ENCODE measurements at regions not wholly inside any gene's neighbourhood (a gene's known extent, or its start where the extent isn't known, plus 50 kb on each side); places are given as distances from the start of the nearest gene placed in this dataset.

DNA sequence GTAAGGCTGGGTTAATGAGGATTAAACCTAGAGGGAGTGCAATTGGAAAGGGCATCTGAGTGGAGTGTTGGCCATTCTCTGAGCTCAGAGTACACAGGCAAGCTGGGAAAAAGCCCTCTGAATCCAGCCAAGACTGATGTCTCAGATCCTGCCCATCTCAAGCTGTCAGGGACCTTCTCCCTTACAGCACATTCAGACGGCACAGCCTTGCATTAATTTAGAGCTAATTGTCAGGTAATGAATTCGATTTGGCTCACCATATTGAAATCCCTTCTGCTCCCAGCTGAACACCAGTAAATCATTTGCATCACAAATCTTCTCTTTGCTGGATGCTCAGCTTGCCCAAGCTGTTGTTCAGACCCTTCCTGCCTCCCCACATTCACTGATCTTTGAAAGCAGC lies 399.3 kb upstream of the PODXL start:
- H3K9ac ChIP-seq, result no peak overlapping the region
- no peak overlapping the region for H3K4me2 ChIP-seq
- ChIA-PET CTCF (interaction anchor here (0.9 to 8.2 kb wide), 4 partner anchors 11 to 625 kb away, joined by 3 to 60 read pairs (median 6); no protein-coding TSS in a partner anchor), POLR2A (no interaction called here)
- H4K20me1 ChIP-seq (ENCODE audit: insufficient read depth), result no peaks in the 10 kb centered on the region
- peaks cover 4% of the 10 kb centered on the region for H3F3A ChIP-seq (replicated peaks; ENCODE audit: insufficient read depth)
- peaks cover 0 to 3% of the 10 kb centered on the region in 2 experiments; a peak in 3 of 4 replicates for H3K4me1 ChIP-seq (ENCODE audit: control insufficient read depth in 1 of 2, insufficient read depth in 2 of 2, low read depth in 1 of 2, low read length in 1 of 2)
- whole genome bisulfite sequencing (ENCODE audit: low lambda C conversion rate), result 47% methylated on average over 2 of the region's 2 CpGs
- TF ChIP-seq FOXJ3 (CRISPR knock-in tag; IDR thresholded peaks at IDR 0.05), result no peak
- TF ChIP-seq MXI1 (IDR thresholded peaks at IDR 0.05; ENCODE audit: low read depth, low read length), result no peak
- no peak for TF ChIP-seq FOXM1 (IDR thresholded peaks at IDR 0.05; ENCODE audit: low read depth)
- no peak for TF ChIP-seq YY1 (IDR thresholded peaks at IDR 0.05; ENCODE audit: low read depth)
- TF ChIP-seq, protein P1, sequence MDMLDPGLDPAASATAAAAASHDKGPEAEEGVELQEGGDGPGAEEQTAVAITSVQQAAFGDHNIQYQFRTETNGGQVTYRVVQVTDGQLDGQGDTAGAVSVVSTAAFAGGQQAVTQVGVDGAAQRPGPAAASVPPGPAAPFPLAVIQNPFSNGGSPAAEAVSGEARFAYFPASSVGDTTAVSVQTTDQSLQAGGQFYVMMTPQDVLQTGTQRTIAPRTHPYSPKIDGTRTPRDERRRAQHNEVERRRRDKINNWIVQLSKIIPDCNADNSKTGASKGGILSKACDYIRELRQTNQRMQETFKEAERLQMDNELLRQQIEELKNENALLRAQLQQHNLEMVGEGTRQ (IDR thresholded peaks at IDR 0.05; ENCODE audit: borderline replicate concordance, low read depth, low read length), result no peak
- TF ChIP-seq POLR2AphosphoS5 (IDR thresholded peaks at IDR 0.05; ENCODE audit: low read depth, low read length), result no peak
- TF ChIP-seq, protein P2, sequence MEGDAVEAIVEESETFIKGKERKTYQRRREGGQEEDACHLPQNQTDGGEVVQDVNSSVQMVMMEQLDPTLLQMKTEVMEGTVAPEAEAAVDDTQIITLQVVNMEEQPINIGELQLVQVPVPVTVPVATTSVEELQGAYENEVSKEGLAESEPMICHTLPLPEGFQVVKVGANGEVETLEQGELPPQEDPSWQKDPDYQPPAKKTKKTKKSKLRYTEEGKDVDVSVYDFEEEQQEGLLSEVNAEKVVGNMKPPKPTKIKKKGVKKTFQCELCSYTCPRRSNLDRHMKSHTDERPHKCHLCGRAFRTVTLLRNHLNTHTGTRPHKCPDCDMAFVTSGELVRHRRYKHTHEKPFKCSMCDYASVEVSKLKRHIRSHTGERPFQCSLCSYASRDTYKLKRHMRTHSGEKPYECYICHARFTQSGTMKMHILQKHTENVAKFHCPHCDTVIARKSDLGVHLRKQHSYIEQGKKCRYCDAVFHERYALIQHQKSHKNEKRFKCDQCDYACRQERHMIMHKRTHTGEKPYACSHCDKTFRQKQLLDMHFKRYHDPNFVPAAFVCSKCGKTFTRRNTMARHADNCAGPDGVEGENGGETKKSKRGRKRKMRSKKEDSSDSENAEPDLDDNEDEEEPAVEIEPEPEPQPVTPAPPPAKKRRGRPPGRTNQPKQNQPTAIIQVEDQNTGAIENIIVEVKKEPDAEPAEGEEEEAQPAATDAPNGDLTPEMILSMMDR (IDR thresholded peaks at IDR 0.05), result no peak
- TF ChIP-seq NFIC (IDR thresholded peaks at IDR 0.05; ENCODE audit: borderline replicate concordance), result no peak
- TF ChIP-seq GABPA (IDR thresholded peaks at IDR 0.05; ENCODE audit: low read depth), result no peak
- no peak for TF ChIP-seq GATA2 (CRISPR knock-in tag; IDR thresholded peaks at IDR 0.05)
- no peak for TF ChIP-seq NRF1 (IDR thresholded peaks at IDR 0.05; ENCODE audit: low read depth, low read length)
- TF ChIP-seq EZH2phosphoT487 (IDR thresholded peaks at IDR 0.05; ENCODE audit: borderline replicate concordance, low read depth), result no peak
- TF ChIP-seq ELF1 (IDR thresholded peaks at IDR 0.05), result no peak
- no peak for TF ChIP-seq MEF2A (IDR thresholded peaks at IDR 0.05; ENCODE audit: borderline replicate concordance, low read depth)
- TF ChIP-seq TEAD4 (IDR thresholded peaks at IDR 0.05; ENCODE audit: borderline replicate concordance, insufficient read depth), result no peak
- no peak for TF ChIP-seq SIN3A (IDR thresholded peaks at IDR 0.05; ENCODE audit: borderline replicate concordance, low read depth, low read length)
- TF ChIP-seq, protein P3, sequence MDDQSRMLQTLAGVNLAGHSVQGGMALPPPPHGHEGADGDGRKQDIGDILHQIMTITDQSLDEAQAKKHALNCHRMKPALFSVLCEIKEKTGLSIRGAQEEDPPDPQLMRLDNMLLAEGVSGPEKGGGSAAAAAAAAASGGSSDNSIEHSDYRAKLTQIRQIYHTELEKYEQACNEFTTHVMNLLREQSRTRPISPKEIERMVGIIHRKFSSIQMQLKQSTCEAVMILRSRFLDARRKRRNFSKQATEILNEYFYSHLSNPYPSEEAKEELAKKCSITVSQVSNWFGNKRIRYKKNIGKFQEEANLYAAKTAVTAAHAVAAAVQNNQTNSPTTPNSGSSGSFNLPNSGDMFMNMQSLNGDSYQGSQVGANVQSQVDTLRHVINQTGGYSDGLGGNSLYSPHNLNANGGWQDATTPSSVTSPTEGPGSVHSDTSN (IDR thresholded peaks at IDR 0.05), result no peak
- no peak for DNase-seq
- no peaks in the 10 kb centered on the region for H3K9me2 ChIP-seq
- H3K79me2 ChIP-seq (ENCODE audit: insufficient read depth), result no peaks in the 10 kb centered on the region
- no peak overlapping the region for H3K27ac ChIP-seq (ENCODE audit: low read depth in 2 of 2, low read length in 1 of 2)
- H3K9me3 ChIP-seq, result no peaks in the 10 kb centered on the region
- no peaks in the 10 kb centered on the region for H3K27me3 ChIP-seq (ENCODE audit: insufficient read depth)
- H3K36me3 ChIP-seq (replicated peaks in 1 of 2; ENCODE audit: control insufficient read depth in 1 of 2, insufficient read depth in 2 of 2, low read length in 1 of 2), result peaks cover 0 to 20% of the 10 kb centered on the region in 2 experiments
- no peak overlapping the region for H3K4me3 ChIP-seq (ENCODE audit: low read depth in 2 of 2, low read length in 1 of 2)
- H2AFZ ChIP-seq (ENCODE audit: low read depth), result no peak overlapping the region

All from SK-N-SH (cell line).